PC-3 (cell line): ENCODE measurements at regions not wholly inside any gene's neighbourhood (a gene's known extent, or its start where the extent isn't known, plus 50 kb on each side); places are given as distances from the start of the nearest gene placed in this dataset.

Source experiments
- EZH2 ChIP-seq: fragments of 300-600 bp; sonication (generic); IDR thresholded peaks from one replicate; pipeline ENCODE4 v1.6.1; 2017; ENCODE audit warnings: antibody characterized with exemption, mild to moderate bottlenecking, low read length; ENCODE audit not compliant: unreplicated experiment
- TF ChIP-seq, protein P1 (sequence below): fragments of 300-600 bp; sonication (generic); conservative IDR thresholded peaks from 2 replicates; pipeline ENCODE4 v1.5.1; 2017; ENCODE audit warnings: antibody characterized with exemption, low read depth, mild to moderate bottlenecking, low read length

DNA sequence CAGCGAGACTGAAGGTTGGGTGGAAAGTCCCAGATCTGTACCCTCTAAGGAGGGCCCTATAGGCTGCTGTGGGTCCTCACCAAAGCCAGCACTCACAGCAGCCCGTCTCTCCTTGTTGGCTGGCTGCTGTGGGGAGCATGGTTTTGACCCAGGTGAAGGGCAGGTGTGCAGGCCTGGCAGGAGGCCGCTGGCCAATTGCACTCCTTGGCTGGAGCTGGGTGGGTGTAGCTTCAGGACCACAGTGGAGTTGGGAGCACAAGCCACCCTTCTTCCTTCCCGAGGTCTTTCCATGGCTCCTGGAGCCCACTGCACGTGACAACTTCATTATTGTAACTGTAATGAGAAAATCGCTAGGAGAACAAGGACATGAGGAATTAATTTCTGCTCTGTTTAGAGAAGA, 287.7 kb upstream of the FOXQ1 start:
- TF ChIP-seq, protein P1, sequence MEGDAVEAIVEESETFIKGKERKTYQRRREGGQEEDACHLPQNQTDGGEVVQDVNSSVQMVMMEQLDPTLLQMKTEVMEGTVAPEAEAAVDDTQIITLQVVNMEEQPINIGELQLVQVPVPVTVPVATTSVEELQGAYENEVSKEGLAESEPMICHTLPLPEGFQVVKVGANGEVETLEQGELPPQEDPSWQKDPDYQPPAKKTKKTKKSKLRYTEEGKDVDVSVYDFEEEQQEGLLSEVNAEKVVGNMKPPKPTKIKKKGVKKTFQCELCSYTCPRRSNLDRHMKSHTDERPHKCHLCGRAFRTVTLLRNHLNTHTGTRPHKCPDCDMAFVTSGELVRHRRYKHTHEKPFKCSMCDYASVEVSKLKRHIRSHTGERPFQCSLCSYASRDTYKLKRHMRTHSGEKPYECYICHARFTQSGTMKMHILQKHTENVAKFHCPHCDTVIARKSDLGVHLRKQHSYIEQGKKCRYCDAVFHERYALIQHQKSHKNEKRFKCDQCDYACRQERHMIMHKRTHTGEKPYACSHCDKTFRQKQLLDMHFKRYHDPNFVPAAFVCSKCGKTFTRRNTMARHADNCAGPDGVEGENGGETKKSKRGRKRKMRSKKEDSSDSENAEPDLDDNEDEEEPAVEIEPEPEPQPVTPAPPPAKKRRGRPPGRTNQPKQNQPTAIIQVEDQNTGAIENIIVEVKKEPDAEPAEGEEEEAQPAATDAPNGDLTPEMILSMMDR, result no peak
- no peak for TF ChIP-seq EZH2
